Upper lobe of left lung (tissue), 4 donors: ENCODE measurements at regions not wholly inside any gene's neighbourhood (a gene's known extent, or its start where the extent isn't known, plus 50 kb on each side); places are given as distances from the start of the nearest gene placed in this dataset.
"Not testable (repeated sequence)": the region's sequence is repeated elsewhere in the genome, so short reads cannot be mapped to it uniquely, and the experiment has no call there.

Experiments
- CTCF ChIP-seq, 6 experiments: fragments of 450-650 bp in 4 of 6; fragments of 200-600 bp in 2 of 6; sonication (generic) in 2 of 6; IDR thresholded peaks; one replicate each; pipeline ENCODE4 v1.5.1; 2016 to 2019; ENCODE audit warnings: antibody characterized with exemption in 6 of 6
- POLR2A ChIP-seq, 4 donors: fragments of 450-650 bp; IDR thresholded peaks; one replicate each; pipeline ENCODE4 v1.5.1; 2016 to 2017; ENCODE audit warnings: antibody characterized with exemption in 4 of 4, mild to moderate bottlenecking in 2 of 4

GRCh38 chr7:113742946-113743431, 175.8 kb downstream of the PPP1R3A start:
- not testable (repeated sequence) for TF ChIP-seq CTCF, POLR2A (IDR thresholded peaks at IDR 0.05)
